ENCODE measurements at regions not wholly inside any gene's neighbourhood (a gene's known extent, or its start where the extent isn't known, plus 50 kb on each side); places are given as distances from the start of the nearest gene placed in this dataset.

GRCh38 chr14:42335918-42336317, 729.2 kb downstream of the LRFN5 start:
- WGBS, 5 donors, result 41 to 93% (median 46%) methylated on average over 1 of the region's 1 CpG
- Histone ChIP-seq H3K4me3 (no peak overlapping the region), H3K27ac (no peak overlapping the region), H3K4me1 (no peaks in the 10 kb centered on the region), H3K9me3 (peaks cover 0 to 4% (median 0%) of the 10 kb centered on the region in 8 donors), H3K36me3 (no peaks in the 10 kb centered on the region), H3K27me3 (replicated peaks in 1 of 7) (no peaks in the 10 kb centered on the region)
- no peak for DNase-seq
- intact Hi-C loops (cut with DNase I; ENCODE audit: low total_unique reads), result no loop called here
- TF ChIP-seq POLR2AphosphoS5 (IDR thresholded peaks at IDR 0.05) (no peak), POLR2A (IDR thresholded peaks at IDR 0.05) (no peak), CTCF (IDR thresholded peaks at IDR 0.05 in 8 of 11, conservative IDR thresholded peaks at IDR 0.05 in 3 of 11) (no peak)

- TF ChIP-seq CTCF (IDR thresholded peaks at IDR 0.05 in 8 of 11, conservative IDR thresholded peaks at IDR 0.05 in 3 of 11) (no peak), POLR2AphosphoS5 (IDR thresholded peaks at IDR 0.05) (no peak), POLR2A (IDR thresholded peaks at IDR 0.05) (no peak)
- Histone ChIP-seq H3K27ac (no peak overlapping the region), H3K4me3 (no peak overlapping the region), H3K4me1 (no peaks in the 10 kb centered on the region), H3K9me3 (peaks cover 0 to 4% (median 0%) of the 10 kb centered on the region in 8 donors), H3K27me3 (replicated peaks in 1 of 7) (no peaks in the 10 kb centered on the region), H3K36me3 (no peaks in the 10 kb centered on the region)
- intact Hi-C loops (cut with DNase I; ENCODE audit: low total_unique reads), result no loop called here
- 75 to 96% (median 95%) methylated on average over 2 of the region's 2 CpGs for WGBS, 5 donors
- DNase-seq, result no peak
Measured at GRCh38 chr14:42334931-42335330, 728.3 kb downstream of the LRFN5 start.

- TF ChIP-seq POLR2A (IDR thresholded peaks at IDR 0.05) (no peak), CTCF (IDR thresholded peaks at IDR 0.05 in 8 of 11, conservative IDR thresholded peaks at IDR 0.05 in 3 of 11) (no peak)
- H3K9me3 ChIP-seq, result peaks cover 0 to 3% (median 0%) of the 10 kb centered on the region in 8 donors
- no peaks in the 10 kb centered on the region for H3K36me3 ChIP-seq
- intact Hi-C loops (cut with DNase I; ENCODE audit: low total_unique reads), result no loop called here
- no peaks in the 10 kb centered on the region for H3K27me3 ChIP-seq (replicated peaks in 1 of 7)
- H3K27ac ChIP-seq, result peak overlapping the region in 6 of 8 donors; percentile 13 to 43 (median 29)
- H3K4me3 ChIP-seq, result no peak overlapping the region
- peaks cover 0 to 21% (median 13%) of the 10 kb centered on the region in 6 donors for H3K4me1 ChIP-seq
- DNase-seq, result no peak
- WGBS, 5 donors, result 34 to 64% (median 48%) methylated on average over 1 of the region's 1 CpG
Measured at GRCh38 chr14:42323426-42323825, 716.8 kb downstream of the LRFN5 start.

GRCh38 chr14:42322531-42323284, 716.0 kb downstream of the LRFN5 start:
- no peak for TF ChIP-seq CTCF (IDR thresholded peaks at IDR 0.05 in 8 of 11, conservative IDR thresholded peaks at IDR 0.05 in 3 of 11)
- no peak for TF ChIP-seq POLR2AphosphoS5 (IDR thresholded peaks at IDR 0.05)
- no peak for TF ChIP-seq POLR2A (IDR thresholded peaks at IDR 0.05)
- 33 to 65% (median 52%) methylated on average over 3 of the region's 3 CpGs for WGBS, 5 donors
- Histone ChIP-seq H3K27ac (peak overlapping the region in 5 of 8 donors; percentile 13 to 41 (median 27)), H3K4me3 (no peak overlapping the region), H3K27me3 (replicated peaks in 1 of 7) (no peaks in the 10 kb centered on the region), H3K36me3 (no peaks in the 10 kb centered on the region), H3K9me3 (peaks cover 0 to 3% (median 0%) of the 10 kb centered on the region in 8 donors), H3K4me1 (peaks cover 0 to 21% (median 13%) of the 10 kb centered on the region in 6 donors)
- no peak for DNase-seq
- intact Hi-C loops (cut with DNase I; ENCODE audit: low total_unique reads), result no loop called here

Data from spleen (tissue), 11 donors.